SK-N-MC (cell line): ENCODE measurements at regions not wholly inside any gene's neighbourhood (a gene's known extent, or its start where the extent isn't known, plus 50 kb on each side); places are given as distances from the start of the nearest gene placed in this dataset.
"Not testable (repeated sequence)": the region's sequence is repeated elsewhere in the genome, so short reads cannot be mapped to it uniquely, and the experiment has no call there.

Experiments
- DNase-seq: peaks from one replicate; pipeline ENCODE4 v3.0.0-alpha.2; 2011; ENCODE audit warnings: low read depth, low spot score
- H3K27ac ChIP-seq: fragments of 200-600 bp; sonication (generic); 2 replicates; pipeline ENCODE4 v1.5.1; 2016; ENCODE audit warnings: mixed run types
- H3K36me3 ChIP-seq: fragments of 200-600 bp; sonication (generic); 2 replicates; pipeline ENCODE4 v1.6.1; 2017; ENCODE audit warnings: antibody characterized with exemption, low read length, mixed read lengths; ENCODE audit not compliant: insufficient read depth
- H3K4me3 ChIP-seq: fragments of 200-600 bp; sonication (generic); 2 replicates; pipeline ENCODE4 v1.5.1; 2016
- H3K9ac ChIP-seq: fragments of 200-600 bp; sonication (generic); 2 replicates; pipeline ENCODE4 v1.8.0; 2017; ENCODE audit warnings: mixed run types, mixed read lengths; ENCODE audit not compliant: insufficient read length
- H3K9me3 ChIP-seq: fragments of 200-600 bp; sonication (generic); 2 replicates; pipeline ENCODE4 v1.6.1; 2017; ENCODE audit warnings: low read depth, mild to moderate bottlenecking, antibody characterized with exemption, low read length, moderate library complexity, mixed read lengths
- EZH2 ChIP-seq: fragments of 200-600 bp; sonication (generic); IDR thresholded peaks from one replicate; pipeline ENCODE4 v1.6.1; 2017; ENCODE audit warnings: antibody characterized with exemption
- FOXP2 ChIP-seq: optimal IDR thresholded peaks from 2 replicates; pipeline ENCODE3; 2011; ENCODE audit warnings: mild to moderate bottlenecking, moderate library complexity; ENCODE audit not compliant: insufficient read depth; ENCODE audit errors: extremely low read length, control extremely low read depth
- POLR2AphosphoS5 ChIP-seq: IDR thresholded peaks from 2 replicates; pipeline ENCODE4 v1.6.1; 2012; ENCODE audit warnings: mild to moderate bottlenecking, low read depth, low read length, borderline replicate concordance

GRCh38 chr7:125930848-125931247 is 1001.2 kb upstream of the POT1 start:
- H3K4me3 ChIP-seq: no peak overlapping the region
- no peaks in the 10 kb centered on the region for H3K9me3 ChIP-seq
- no peak overlapping the region for H3K27ac ChIP-seq
- H3K36me3 ChIP-seq: no peaks in the 10 kb centered on the region
- H3K9ac ChIP-seq: no peak overlapping the region
- DNase-seq: no peak
- no peak for TF ChIP-seq EZH2
- no peak for TF ChIP-seq FOXP2
- TF ChIP-seq POLR2AphosphoS5: no peak

- peak; percentile 100 for DNase-seq
- H3K36me3 ChIP-seq: no peaks in the 10 kb centered on the region
- TF ChIP-seq EZH2: no peak
- peak; percentile 66; the same call in 1 of the 2 replicates for TF ChIP-seq POLR2AphosphoS5
- H3K9ac ChIP-seq: no peak overlapping the region
- no peak overlapping the region for H3K27ac ChIP-seq
- H3K9me3 ChIP-seq: no peaks in the 10 kb centered on the region
- H3K4me3 ChIP-seq: peak overlapping the region; percentile 70
Observed at GRCh38 chr7:125927556-125927955, 997.9 kb upstream of the POT1 start.

- peak overlapping the region; percentile 70 for H3K4me3 ChIP-seq
Observed at GRCh38 chr7:125926621-125927020, 997.0 kb upstream of the POT1 start.

GRCh38 chr7:125924037-125924436 is 994.4 kb upstream of the POT1 start:
- Histone ChIP-seq H3K9me3 (no peaks in the 10 kb centered on the region), H3K27ac (no peak overlapping the region), H3K9ac (no peak overlapping the region)

More at GRCh38 chr7:125926621-125927020, 997.0 kb upstream of the POT1 start:
- DNase-seq: no peak
- H3K36me3 ChIP-seq: no peaks in the 10 kb centered on the region
- no peak for TF ChIP-seq POLR2AphosphoS5
- no peak for TF ChIP-seq EZH2
- TF ChIP-seq FOXP2: no peak
- no peak overlapping the region for H3K9ac ChIP-seq
- no peaks in the 10 kb centered on the region for H3K9me3 ChIP-seq
- no peak overlapping the region for H3K27ac ChIP-seq

GRCh38 chr7:125915381-125915948 is 985.8 kb upstream of the POT1 start:
- H3K4me3 ChIP-seq, H3K36me3 ChIP-seq, H3K9me3 ChIP-seq, DNase-seq, H3K27ac ChIP-seq, H3K9ac ChIP-seq: not testable (repeated sequence)

More at GRCh38 chr7:125924037-125924436, 994.4 kb upstream of the POT1 start:
- H3K4me3 ChIP-seq: no peak overlapping the region
- H3K36me3 ChIP-seq: no peaks in the 10 kb centered on the region
- TF ChIP-seq EZH2 (no peak), POLR2AphosphoS5 (no peak), FOXP2 (no peak)
- no peak for DNase-seq

GRCh38 chr7:125908711-125909110 is 979.1 kb upstream of the POT1 start:
- Histone ChIP-seq H3K9ac (no peak overlapping the region), H3K4me3 (no peak overlapping the region), H3K36me3 (no peaks in the 10 kb centered on the region), H3K27ac (no peak overlapping the region), H3K9me3 (no peaks in the 10 kb centered on the region)
- DNase-seq: no peak
- TF ChIP-seq POLR2AphosphoS5: no peak

- no peak for DNase-seq
- H3K36me3 ChIP-seq: no peaks in the 10 kb centered on the region
- H3K27ac ChIP-seq: no peak overlapping the region
- H3K9me3 ChIP-seq: no peaks in the 10 kb centered on the region
- no peak overlapping the region for H3K9ac ChIP-seq
- no peak for TF ChIP-seq POLR2AphosphoS5
- no peak for TF ChIP-seq FOXP2
- no peak for TF ChIP-seq EZH2
- H3K4me3 ChIP-seq: no peak overlapping the region
Observed at GRCh38 chr7:125899577-125899976, 970.0 kb upstream of the POT1 start.

- Histone ChIP-seq H3K4me3 (no peak overlapping the region), H3K9me3 (no peaks in the 10 kb centered on the region), H3K36me3 (no peaks in the 10 kb centered on the region), H3K9ac (no peak overlapping the region), H3K27ac (no peak overlapping the region)
- DNase-seq: no peak
- TF ChIP-seq EZH2 (no peak), POLR2AphosphoS5 (no peak), FOXP2 (no peak)
Observed at GRCh38 chr7:125892434-125892833, 962.8 kb upstream of the POT1 start.

- no peak for TF ChIP-seq EZH2
- no peak for TF ChIP-seq FOXP2
- no peak for TF ChIP-seq POLR2AphosphoS5
- no peak overlapping the region for H3K4me3 ChIP-seq
- no peak overlapping the region for H3K9ac ChIP-seq
- H3K36me3 ChIP-seq: no peaks in the 10 kb centered on the region
- no peaks in the 10 kb centered on the region for H3K9me3 ChIP-seq
- H3K27ac ChIP-seq: no peak overlapping the region
- DNase-seq: no peak
Observed at GRCh38 chr7:125878988-125879387, 949.4 kb upstream of the POT1 start.
